ENCODE measurements at regions not wholly inside any gene's neighbourhood (a gene's known extent, or its start where the extent isn't known, plus 50 kb on each side); places are given as distances from the start of the nearest gene placed in this dataset.
"Not testable (repeated sequence)": the region's sequence is repeated elsewhere in the genome, so short reads cannot be mapped to it uniquely, and the experiment has no call there.

DNA sequence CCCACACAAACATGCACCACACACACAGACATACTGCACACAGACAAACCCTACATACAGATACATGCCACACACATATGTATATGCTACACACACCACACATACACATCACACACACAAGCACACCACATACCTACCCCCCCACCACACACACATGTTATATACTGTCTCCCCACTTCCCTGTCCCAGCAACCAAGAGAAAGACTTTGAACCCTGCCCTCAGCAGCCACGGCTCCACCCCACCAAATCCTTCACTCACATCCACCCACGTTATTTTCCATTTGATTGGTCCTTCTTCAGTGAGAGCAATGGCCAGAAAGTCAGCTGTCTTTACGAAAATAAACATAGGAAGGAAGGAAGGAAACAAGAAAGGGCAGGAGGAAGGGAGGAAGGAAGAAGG lies 479.8 kb downstream of the DIRAS2 start:
- BruUV-seq (replicated peaks) = no TSS peak
- H3K36me3 ChIP-seq (ENCODE audit: control insufficient read depth, insufficient read depth, low read length) = no peaks in the 10 kb centered on the region
- no peak for TF ChIP-seq CTCF (IDR thresholded peaks at IDR 0.05; ENCODE audit: insufficient read depth in 1 of 2, low read depth in 1 of 2, low read length in 1 of 2, severe bottlenecking in 1 of 2, unreplicated experiment in 1 of 2)
- Mint-ChIP-seq H3K27ac (ENCODE audit: unreplicated experiment) (no peak overlapping the region), H3K4me3 (ENCODE audit: unreplicated experiment) (no peak overlapping the region), H3K27me3 (ENCODE audit: insufficient read depth, unreplicated experiment) (no peaks in the 10 kb centered on the region), H3K9me3 (ENCODE audit: unreplicated experiment) (no peaks in the 10 kb centered on the region), H3K36me3 (ENCODE audit: insufficient read depth, unreplicated experiment) (no peaks in the 10 kb centered on the region), H3K4me1 (ENCODE audit: low read depth, unreplicated experiment) (no peaks in the 10 kb centered on the region)
- intact Hi-C loops (cut with micrococcal nuclease; ENCODE audit: unreplicated experiment) = no loop called here
- no peak for DNase-seq
- POLR2A ChIA-PET = no interaction called here
- H3K27me3 ChIP-seq (replicated peaks; ENCODE audit: control insufficient read depth, insufficient read depth, low read length) = no peaks in the 10 kb centered on the region
- no peak overlapping the region for H3K4me3 ChIP-seq (ENCODE audit: low read depth, low read length)
- CTCF ChIA-PET = no interaction called here
- H3K4me1 ChIP-seq = no peaks in the 10 kb centered on the region
- H3K9me3 ChIP-seq = no peaks in the 10 kb centered on the region

- H3K4me1 ChIP-seq = peaks cover 4% of the 10 kb centered on the region; the same call in 1 of the 2 replicates
- no TSS peak for BruUV-seq (replicated peaks)
- H3K27me3 Mint-ChIP-seq (ENCODE audit: insufficient read depth, unreplicated experiment) = no peaks in the 10 kb centered on the region
- ChIA-PET POLR2A (no interaction called here), CTCF (no interaction called here)
- no peak overlapping the region for H3K27ac Mint-ChIP-seq (ENCODE audit: unreplicated experiment)
- H3K27me3 ChIP-seq (replicated peaks; ENCODE audit: control insufficient read depth, insufficient read depth, low read length) = no peaks in the 10 kb centered on the region
- TF ChIP-seq CTCF (IDR thresholded peaks at IDR 0.05; ENCODE audit: insufficient read depth in 1 of 2, low read depth in 1 of 2, low read length in 1 of 2, severe bottlenecking in 1 of 2, unreplicated experiment in 1 of 2) = no peak
- no peaks in the 10 kb centered on the region for H3K9me3 ChIP-seq
- no peaks in the 10 kb centered on the region for H3K36me3 ChIP-seq (ENCODE audit: control insufficient read depth, insufficient read depth, low read length)
- no peaks in the 10 kb centered on the region for H3K36me3 Mint-ChIP-seq (ENCODE audit: insufficient read depth, unreplicated experiment)
- no peak overlapping the region for H3K4me3 Mint-ChIP-seq (ENCODE audit: unreplicated experiment)
- no peaks in the 10 kb centered on the region for H3K9me3 Mint-ChIP-seq (ENCODE audit: unreplicated experiment)
- no peak for DNase-seq
- no peak overlapping the region for H3K4me3 ChIP-seq (ENCODE audit: low read depth, low read length)
- intact Hi-C loops (cut with micrococcal nuclease; ENCODE audit: unreplicated experiment) = no loop called here
- H3K4me1 Mint-ChIP-seq (ENCODE audit: low read depth, unreplicated experiment) = no peaks in the 10 kb centered on the region
Observed at GRCh38 chr9:90165281-90165680, 477.3 kb downstream of the DIRAS2 start.

- H3K9me3 Mint-ChIP-seq (ENCODE audit: unreplicated experiment) = not testable (repeated sequence)
Observed at GRCh38 chr9:90166374-90166773, 476.2 kb downstream of the DIRAS2 start.

DNA sequence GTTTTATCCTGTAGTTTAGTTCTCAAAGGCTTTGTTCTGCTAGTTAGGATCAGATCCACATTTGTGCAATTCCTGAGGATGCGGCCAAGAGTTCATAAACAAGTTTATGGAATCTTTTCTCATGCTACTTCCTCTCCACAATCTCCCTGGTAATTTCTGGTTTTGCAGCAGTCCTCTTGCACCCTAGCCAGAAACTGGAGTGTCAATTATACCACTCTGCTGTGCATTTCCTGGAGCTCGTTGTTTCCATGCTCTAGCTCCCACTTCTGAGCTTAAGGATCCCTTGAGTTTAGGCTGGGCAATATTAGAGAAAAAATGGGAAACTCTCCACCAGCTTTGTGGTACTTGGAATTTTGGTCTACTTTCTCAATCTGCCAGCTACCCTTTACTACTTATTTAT lies 474.7 kb downstream of the DIRAS2 start:
- no peaks in the 10 kb centered on the region for H3K27me3 Mint-ChIP-seq (ENCODE audit: insufficient read depth, unreplicated experiment)
- no peaks in the 10 kb centered on the region for H3K36me3 Mint-ChIP-seq (ENCODE audit: insufficient read depth, unreplicated experiment)
- Histone ChIP-seq H3K27me3 (replicated peaks; ENCODE audit: control insufficient read depth, insufficient read depth, low read length) (no peaks in the 10 kb centered on the region), H3K36me3 (ENCODE audit: control insufficient read depth, insufficient read depth, low read length) (no peaks in the 10 kb centered on the region), H3K9me3 (no peaks in the 10 kb centered on the region), H3K4me3 (ENCODE audit: low read depth, low read length) (no peak overlapping the region), H3K4me1 (peaks cover 4% of the 10 kb centered on the region; the same call in 1 of the 2 replicates)
- H3K27ac Mint-ChIP-seq (ENCODE audit: unreplicated experiment) = no peak overlapping the region
- ChIA-PET POLR2A (no interaction called here), CTCF (interaction anchor here (0.6 kb wide), 1 partner anchor 401 kb away, joined by 6 read pairs; no protein-coding TSS in a partner anchor)
- H3K4me3 Mint-ChIP-seq (ENCODE audit: unreplicated experiment) = no peak overlapping the region
- no peaks in the 10 kb centered on the region for H3K9me3 Mint-ChIP-seq (ENCODE audit: unreplicated experiment)
- no peak for TF ChIP-seq CTCF (IDR thresholded peaks at IDR 0.05; ENCODE audit: insufficient read depth in 1 of 2, low read depth in 1 of 2, low read length in 1 of 2, severe bottlenecking in 1 of 2, unreplicated experiment in 1 of 2)
- no peak for DNase-seq
- BruUV-seq (replicated peaks) = no TSS peak
- no peaks in the 10 kb centered on the region for H3K4me1 Mint-ChIP-seq (ENCODE audit: low read depth, unreplicated experiment)
- intact Hi-C loops (cut with micrococcal nuclease; ENCODE audit: unreplicated experiment) = no loop called here

More at GRCh38 chr9:90166374-90166773, 476.2 kb downstream of the DIRAS2 start:
- H3K27me3 ChIP-seq (replicated peaks; ENCODE audit: control insufficient read depth, insufficient read depth, low read length); CTCF ChIA-PET; intact Hi-C loops (cut with micrococcal nuclease; ENCODE audit: unreplicated experiment); H3K4me3 ChIP-seq (ENCODE audit: low read depth, low read length); H3K4me1 Mint-ChIP-seq (ENCODE audit: low read depth, unreplicated experiment); POLR2A ChIA-PET; H3K27ac Mint-ChIP-seq (ENCODE audit: unreplicated experiment); H3K36me3 Mint-ChIP-seq (ENCODE audit: insufficient read depth, unreplicated experiment); H3K9me3 ChIP-seq; H3K27me3 Mint-ChIP-seq (ENCODE audit: insufficient read depth, unreplicated experiment); DNase-seq; H3K4me3 Mint-ChIP-seq (ENCODE audit: unreplicated experiment); BruUV-seq (replicated peaks); H3K4me1 ChIP-seq; H3K36me3 ChIP-seq (ENCODE audit: control insufficient read depth, insufficient read depth, low read length): not testable (repeated sequence)

All from Caco-2 (cell line).